CD4-positive, alpha-beta memory T cell (primary cell): ENCODE measurements at regions not wholly inside any gene's neighbourhood (a gene's known extent, or its start where the extent isn't known, plus 50 kb on each side); places are given as distances from the start of the nearest gene placed in this dataset.

ENCODE experiments used
- CTCF ChIA-PET: fragments of 350-600 bp; sonication (Branson Sonifier 250); formaldehyde crosslinking; loops from one replicate; lab custom pipeline; 2021; ENCODE audit warnings: inconsistent platforms; ENCODE audit not compliant: partially characterized antibody; lab: Charles Lee
- POLR2A ChIA-PET: fragments of 350-600 bp; sonication (Branson Sonifier 250); formaldehyde crosslinking; loops from one replicate; lab custom pipeline; 2021; ENCODE audit not compliant: partially characterized antibody; lab: Charles Lee
- DNase-seq, 5 donors: peaks; one replicate each; pipeline versions ENCODE4 v3.0.0 to v3.0.0-alpha.2; 2020 to 2022; ENCODE audit warnings: mixed read lengths in 1 of 5
- H3K27ac ChIP-seq: one replicate; pipeline ENCODE4 v1.7.0; 2013; ENCODE audit warnings: low read depth, low read length
- H3K27me3 ChIP-seq: 2 replicates; pipeline ENCODE4 v1.7.0; 2013; ENCODE audit warnings: mild to moderate bottlenecking, low read length, moderate library complexity; ENCODE audit not compliant: insufficient read depth
- H3K36me3 ChIP-seq: 2 replicates; pipeline ENCODE4 v1.7.0; 2013; ENCODE audit warnings: mild to moderate bottlenecking, low read length, moderate library complexity; ENCODE audit not compliant: insufficient read depth
- H3K4me1 ChIP-seq: 2 replicates; pipeline ENCODE4 v1.7.0; 2013; ENCODE audit warnings: mild to moderate bottlenecking, low read length, moderate library complexity; ENCODE audit not compliant: insufficient read depth
- H3K4me3 ChIP-seq, 2 donors: one replicate each; pipeline ENCODE4 v1.7.0; 2013; ENCODE audit warnings: low read length in 2 of 2, mild to moderate bottlenecking in 1 of 2
- H3K9me3 ChIP-seq, 2 donors: one replicate each; pipeline ENCODE4 v1.7.0; 2013; ENCODE audit warnings: low read length in 2 of 2, control low read depth in 1 of 2; ENCODE audit not compliant: control insufficient read depth in 1 of 2
- H3K27ac Mint-ChIP-seq, 7 donors: one replicate each; pipeline ENCODE4 v1.8.0; 2020 to 2021; ENCODE audit warnings: mixed read lengths in 7 of 7, mild to moderate bottlenecking in 6 of 7, inconsistent platforms in 3 of 7, moderate library complexity in 3 of 7
- H3K27me3 Mint-ChIP-seq, 2 donors: one replicate each; pipeline ENCODE4 v1.8.0; 2020 to 2021; ENCODE audit warnings: mixed read lengths in 2 of 2
- H3K36me3 Mint-ChIP-seq, 2 donors: one replicate each; pipeline ENCODE4 v1.8.0; 2020 to 2021; ENCODE audit warnings: mixed read lengths in 2 of 2, inconsistent platforms in 1 of 2, mild to moderate bottlenecking in 1 of 2
- H3K4me1 Mint-ChIP-seq, 4 donors: one replicate each; pipeline ENCODE4 v1.8.0; 2020 to 2021; ENCODE audit warnings: mixed read lengths in 4 of 4, mild to moderate bottlenecking in 1 of 4
- H3K4me3 Mint-ChIP-seq, 8 donors: one replicate each; pipeline ENCODE4 v1.8.0; 2020 to 2021; ENCODE audit warnings: mixed read lengths in 8 of 8, mild to moderate bottlenecking in 7 of 8, moderate library complexity in 6 of 8, inconsistent platforms in 3 of 8
- H3K9me3 Mint-ChIP-seq, 8 donors: one replicate each; pipeline ENCODE4 v1.8.0; 2020 to 2021; ENCODE audit warnings: mixed read lengths in 8 of 8, mild to moderate bottlenecking in 5 of 8, inconsistent platforms in 3 of 8, moderate library complexity in 1 of 8
- intact Hi-C: fragments of 100-400 bp; cut with micrococcal nuclease; formaldehyde crosslinking; loops from one replicate; pipeline ENCODE4 v1.15.1; 2023

DNA sequence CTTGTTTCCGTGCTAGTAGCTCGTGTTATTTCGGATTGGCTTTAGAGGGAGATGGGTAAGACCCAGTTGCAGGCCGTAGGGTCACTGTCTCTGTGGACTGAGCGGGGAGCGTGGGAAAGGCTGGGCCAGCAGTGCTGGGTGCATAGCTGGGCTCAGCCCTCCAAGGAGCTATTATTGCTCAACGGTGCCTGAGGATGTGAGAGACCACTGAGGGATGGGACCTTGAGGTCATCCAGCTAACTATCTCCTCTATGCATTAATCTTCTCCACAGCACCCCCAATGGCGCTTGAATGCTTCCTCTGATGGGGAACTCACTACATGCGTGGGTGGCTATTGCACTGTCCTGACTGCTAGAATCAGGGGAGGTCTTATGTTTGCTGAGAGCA, 126.1 kb upstream of the FOXF1 start:
- Histone ChIP-seq H3K36me3 (no peaks in the 10 kb centered on the region), H3K9me3 (no peaks in the 10 kb centered on the region), H3K4me3 (no peak overlapping the region), H3K27ac (no peak overlapping the region), H3K27me3 (no peaks in the 10 kb centered on the region), H3K4me1 (no peaks in the 10 kb centered on the region)
- Mint-ChIP-seq H3K27ac (no peak overlapping the region), H3K27me3 (peaks cover 14 to 15% of the 10 kb centered on the region in 2 donors), H3K4me3 (no peak overlapping the region), H3K9me3 (peaks cover 0 to 2% (median 0%) of the 10 kb centered on the region in 8 donors), H3K4me1 (no peaks in the 10 kb centered on the region), H3K36me3 (no peaks in the 10 kb centered on the region)
- intact Hi-C loops = no loop called here
- CTCF ChIA-PET = no interaction called here
- no peak for DNase-seq
- POLR2A ChIA-PET = no interaction called here

DNA sequence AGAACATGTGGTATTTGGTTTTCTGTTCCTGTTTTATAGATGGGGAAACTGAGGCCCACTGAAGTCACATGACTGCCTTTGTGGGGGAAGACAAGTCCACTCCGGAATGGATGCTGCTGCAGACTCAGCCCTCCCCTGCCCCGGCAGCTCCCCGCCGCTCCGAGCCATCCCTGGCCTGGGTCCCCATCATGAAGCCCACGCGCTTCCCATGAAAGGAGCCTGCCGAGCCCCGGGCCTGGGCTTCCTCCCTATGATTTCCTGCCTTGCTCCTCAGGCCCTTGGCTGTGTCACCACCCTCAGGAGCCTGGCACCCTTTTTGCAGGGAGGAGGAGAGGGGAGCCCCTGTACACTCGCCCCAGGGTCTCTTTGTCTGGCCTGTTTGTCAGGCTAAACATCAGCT, 125.3 kb upstream of the FOXF1 start:
- Mint-ChIP-seq H3K9me3 (peaks cover 0 to 2% (median 0%) of the 10 kb centered on the region in 8 donors), H3K4me1 (no peaks in the 10 kb centered on the region), H3K4me3 (no peak overlapping the region), H3K36me3 (no peaks in the 10 kb centered on the region), H3K27me3 (peaks cover 14 to 15% of the 10 kb centered on the region in 2 donors), H3K27ac (peak overlapping the region in 1 of 7 donors; percentile 74)
- ChIA-PET POLR2A (no interaction called here), CTCF (no interaction called here)
- H3K36me3 ChIP-seq = no peaks in the 10 kb centered on the region
- H3K27ac ChIP-seq = no peak overlapping the region
- H3K4me3 ChIP-seq = no peak overlapping the region
- H3K9me3 ChIP-seq = no peaks in the 10 kb centered on the region
- H3K4me1 ChIP-seq = no peaks in the 10 kb centered on the region
- no peak for DNase-seq
- H3K27me3 ChIP-seq = no peaks in the 10 kb centered on the region
- intact Hi-C loops = no loop called here

DNA sequence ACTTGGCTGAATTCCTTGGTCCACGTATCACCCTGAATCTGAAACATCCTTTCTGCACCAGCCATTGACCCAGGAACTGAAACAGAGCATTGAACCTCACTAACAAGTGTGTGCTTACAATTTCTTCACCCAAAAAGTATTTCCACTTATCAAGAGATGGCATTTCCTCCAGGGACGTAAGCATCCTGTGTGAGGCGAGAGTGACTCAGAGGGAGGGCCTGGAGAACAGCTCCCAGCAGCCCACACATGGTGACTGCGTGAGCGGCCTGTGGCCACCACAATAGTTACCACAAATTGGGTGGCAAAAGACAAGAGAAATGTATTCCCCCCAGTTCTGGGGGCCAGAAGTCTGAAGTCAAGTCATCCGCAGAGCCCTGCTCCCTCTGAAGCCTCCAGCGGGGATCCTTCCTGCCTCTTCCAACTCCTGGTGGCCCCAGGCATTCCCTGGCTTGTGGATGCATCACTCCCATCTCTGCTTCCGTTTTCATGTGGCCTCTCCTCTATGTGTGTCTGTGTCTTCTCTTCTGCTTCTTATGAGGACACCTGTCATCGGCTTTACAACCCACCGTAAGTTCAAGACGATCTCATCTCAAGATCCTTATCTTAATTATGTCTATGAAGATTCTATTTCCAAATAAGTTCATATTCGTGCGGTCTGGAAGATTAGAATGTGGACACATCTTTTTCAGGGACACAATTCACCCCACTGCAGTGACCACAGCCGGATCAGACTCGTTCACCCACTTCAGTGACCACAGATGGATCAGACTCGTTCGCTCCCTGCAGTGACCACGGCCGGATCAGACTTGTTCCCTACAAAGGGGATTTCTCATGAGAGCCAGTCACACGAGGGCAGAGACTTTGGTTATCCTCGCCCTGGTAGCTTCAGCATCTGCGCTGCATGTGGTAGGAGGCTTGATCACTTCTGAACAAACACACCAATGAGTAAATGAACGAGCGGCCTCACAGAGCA, 122.6 kb upstream of the FOXF1 start:
- Mint-ChIP-seq H3K9me3 (peaks cover 0 to 2% (median 0%) of the 10 kb centered on the region in 8 donors), H3K27ac (no peak overlapping the region), H3K4me1 (no peaks in the 10 kb centered on the region), H3K36me3 (no peaks in the 10 kb centered on the region), H3K27me3 (peaks cover 10 to 14% of the 10 kb centered on the region in 2 donors), H3K4me3 (no peak overlapping the region)
- H3K27me3 ChIP-seq = no peaks in the 10 kb centered on the region
- H3K9me3 ChIP-seq = no peaks in the 10 kb centered on the region
- H3K4me3 ChIP-seq = no peak overlapping the region
- H3K27ac ChIP-seq = no peak overlapping the region
- POLR2A ChIA-PET = no interaction called here
- no peaks in the 10 kb centered on the region for H3K4me1 ChIP-seq
- intact Hi-C loops = no loop called here
- no peak for DNase-seq
- H3K36me3 ChIP-seq = no peaks in the 10 kb centered on the region
- CTCF ChIA-PET = no interaction called here

DNA sequence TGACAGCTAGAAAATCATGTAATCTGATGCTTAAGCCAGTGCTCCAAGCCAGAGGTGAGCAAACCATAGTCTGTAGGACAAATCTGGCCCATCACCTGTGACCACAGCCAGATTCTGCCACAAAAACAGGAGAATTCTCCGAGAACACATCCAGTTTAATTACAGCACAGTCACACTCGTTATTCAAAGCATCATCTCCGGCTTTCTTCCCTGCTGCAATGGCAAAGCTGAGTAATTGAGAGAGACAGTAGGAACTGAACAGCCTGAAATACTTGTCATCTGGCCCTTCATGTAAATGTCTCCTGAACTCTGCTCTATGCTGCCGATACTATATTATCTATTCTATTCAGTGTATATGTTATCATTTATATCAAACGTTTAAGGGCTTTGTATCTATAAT, 121.4 kb upstream of the FOXF1 start:
- H3K27ac ChIP-seq = no peak overlapping the region
- H3K27me3 ChIP-seq = no peaks in the 10 kb centered on the region
- no peaks in the 10 kb centered on the region for H3K36me3 ChIP-seq
- Mint-ChIP-seq H3K9me3 (no peaks in the 10 kb centered on the region), H3K27ac (no peak overlapping the region), H3K27me3 (peaks cover 8 to 10% of the 10 kb centered on the region in 2 donors), H3K4me3 (no peak overlapping the region), H3K4me1 (no peaks in the 10 kb centered on the region), H3K36me3 (no peaks in the 10 kb centered on the region)
- DNase-seq = no peak
- intact Hi-C loops = no loop called here
- ChIA-PET CTCF (no interaction called here), POLR2A (no interaction called here)
- no peak overlapping the region for H3K4me3 ChIP-seq
- no peaks in the 10 kb centered on the region for H3K9me3 ChIP-seq
- H3K4me1 ChIP-seq = no peaks in the 10 kb centered on the region

DNA sequence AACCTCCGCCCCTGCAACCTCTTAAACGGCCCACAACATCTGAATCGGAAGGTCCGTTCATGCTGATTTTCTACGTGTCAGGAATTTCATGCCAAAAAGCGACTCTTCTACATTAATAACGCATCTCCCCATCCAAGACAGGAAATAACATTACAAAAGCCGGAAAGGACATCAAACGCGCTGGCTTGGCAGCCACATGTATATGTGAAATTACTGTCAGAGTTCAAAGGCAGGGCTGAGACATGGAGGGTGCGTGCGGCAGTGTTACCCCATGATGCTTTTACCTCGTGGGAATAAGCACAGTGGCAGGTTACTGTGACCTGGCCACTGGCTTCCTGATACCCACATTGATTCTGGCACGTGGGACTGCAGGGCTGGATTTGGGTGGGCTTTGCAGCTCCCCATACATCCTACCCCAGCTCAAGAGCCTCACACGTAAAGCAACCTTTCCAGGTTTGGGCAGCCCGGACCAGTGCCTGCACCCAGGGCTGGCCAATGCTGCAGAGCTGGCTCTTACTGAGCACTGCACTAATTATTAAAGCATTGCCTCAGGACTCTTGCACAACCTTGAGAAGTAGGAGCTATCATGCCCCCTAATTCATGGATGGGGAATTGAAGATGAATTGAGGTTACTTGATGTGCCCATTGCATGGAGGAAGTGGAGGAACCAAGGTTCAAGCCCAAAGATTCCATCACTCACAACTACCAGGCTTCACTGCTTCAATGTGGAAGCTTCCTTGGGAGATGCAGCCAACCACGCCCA, 120.6 kb upstream of the FOXF1 start:
- no peak overlapping the region for H3K27ac Mint-ChIP-seq
- intact Hi-C loops = no loop called here
- POLR2A ChIA-PET = no interaction called here

DNA sequence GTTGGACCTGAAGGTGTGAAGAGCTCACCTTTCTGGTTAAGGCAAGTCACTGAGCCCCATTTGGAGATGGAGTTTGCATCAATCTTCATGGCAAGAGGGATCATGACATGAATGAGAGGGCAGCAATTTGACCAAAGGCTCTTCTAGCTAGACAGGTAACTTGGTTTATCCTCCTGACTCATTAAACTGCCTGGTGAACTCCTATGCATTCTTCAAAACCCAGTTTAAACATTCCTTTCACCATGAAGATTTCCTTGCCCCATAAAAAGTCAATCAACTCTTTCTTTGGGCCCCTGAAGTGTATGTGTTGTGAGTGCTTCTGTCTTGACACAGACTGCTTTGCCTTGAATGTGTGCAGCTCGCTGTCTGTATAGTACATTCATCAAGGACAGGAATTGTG, 120.0 kb upstream of the FOXF1 start:
- Histone ChIP-seq H3K36me3 (no peaks in the 10 kb centered on the region), H3K9me3 (no peaks in the 10 kb centered on the region), H3K4me3 (no peak overlapping the region), H3K27me3 (no peaks in the 10 kb centered on the region), H3K4me1 (no peaks in the 10 kb centered on the region), H3K27ac (no peak overlapping the region)
- DNase-seq = no peak
- H3K36me3 Mint-ChIP-seq = no peaks in the 10 kb centered on the region
- ChIA-PET POLR2A (no interaction called here), CTCF (no interaction called here)
- peaks cover 0 to 2% (median 0%) of the 10 kb centered on the region in 8 donors for H3K9me3 Mint-ChIP-seq
- H3K27me3 Mint-ChIP-seq = peaks cover 7 to 12% of the 10 kb centered on the region in 2 donors
- no peaks in the 10 kb centered on the region for H3K4me1 Mint-ChIP-seq
- no peak overlapping the region for H3K4me3 Mint-ChIP-seq
- intact Hi-C loops = no loop called here
- H3K27ac Mint-ChIP-seq = no peak overlapping the region

More for the DNA sequence above, 120.6 kb upstream of the FOXF1 start:
- CTCF ChIA-PET = no interaction called here
- Histone ChIP-seq H3K27me3 (no peaks in the 10 kb centered on the region), H3K4me3 (no peak overlapping the region), H3K4me1 (no peaks in the 10 kb centered on the region), H3K9me3 (no peaks in the 10 kb centered on the region), H3K27ac (no peak overlapping the region), H3K36me3 (no peaks in the 10 kb centered on the region)
- no peaks in the 10 kb centered on the region for H3K9me3 Mint-ChIP-seq
- H3K36me3 Mint-ChIP-seq = no peaks in the 10 kb centered on the region
- no peaks in the 10 kb centered on the region for H3K4me1 Mint-ChIP-seq
- peaks cover 6 to 10% of the 10 kb centered on the region in 2 donors for H3K27me3 Mint-ChIP-seq
- no peak overlapping the region for H3K4me3 Mint-ChIP-seq
- no peak for DNase-seq

DNA sequence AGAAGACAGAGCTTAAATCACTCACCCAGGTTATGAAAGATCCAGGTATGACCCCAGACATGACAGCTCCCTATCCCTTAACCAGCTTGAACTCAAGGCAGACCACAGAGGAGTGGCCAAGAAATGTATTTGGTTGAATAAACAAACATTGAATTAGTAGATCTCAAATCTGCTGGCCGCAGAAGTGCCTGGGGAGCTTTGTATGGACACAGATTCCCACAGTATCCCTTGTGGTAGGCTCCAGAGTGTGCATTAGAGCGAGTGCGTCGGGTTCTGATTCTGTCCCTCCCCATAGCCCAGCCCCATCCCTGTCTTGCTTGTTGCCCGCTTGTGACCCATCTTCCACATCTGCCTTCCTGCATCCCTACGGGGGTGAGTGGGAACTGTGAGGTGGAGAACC, 118.8 kb upstream of the FOXF1 start:
- ChIA-PET POLR2A (no interaction called here), CTCF (no interaction called here)
- no peak for DNase-seq
- Mint-ChIP-seq H3K4me1 (no peaks in the 10 kb centered on the region), H3K36me3 (no peaks in the 10 kb centered on the region), H3K27me3 (peaks cover 5 to 10% of the 10 kb centered on the region in 2 donors), H3K4me3 (no peak overlapping the region), H3K9me3 (peaks cover 0 to 2% (median 0%) of the 10 kb centered on the region in 8 donors), H3K27ac (no peak overlapping the region)
- no peak overlapping the region for H3K4me3 ChIP-seq
- no peaks in the 10 kb centered on the region for H3K36me3 ChIP-seq
- intact Hi-C loops = no loop called here
- H3K9me3 ChIP-seq = no peaks in the 10 kb centered on the region
- no peak overlapping the region for H3K27ac ChIP-seq
- H3K4me1 ChIP-seq = no peaks in the 10 kb centered on the region
- no peaks in the 10 kb centered on the region for H3K27me3 ChIP-seq
